Neuron (in vitro differentiated cells): ENCODE measurements at regions not wholly inside any gene's neighbourhood (a gene's known extent, or its start where the extent isn't known, plus 50 kb on each side); places are given as distances from the start of the nearest gene placed in this dataset.

ENCODE experiments used
- H2AFZ ChIP-seq: one replicate; pipeline ENCODE4 v1.6.1; 2013; ENCODE audit warnings: low read depth, mild to moderate bottlenecking, inconsistent platforms, low read length, moderate library complexity
- H3K27me3 ChIP-seq: one replicate; pipeline ENCODE4 v1.6.1; 2013; ENCODE audit warnings: low read length; ENCODE audit not compliant: insufficient read depth
- H3K36me3 ChIP-seq: one replicate; pipeline ENCODE4 v1.6.1; 2013; ENCODE audit warnings: low read length; ENCODE audit not compliant: insufficient read depth
- H3K4me1 ChIP-seq: one replicate; pipeline ENCODE4 v1.6.1; 2013; ENCODE audit warnings: low read length; ENCODE audit not compliant: insufficient read depth
- H3K4me3 ChIP-seq: 2 replicates; pipeline ENCODE4 v1.5.1; 2013; ENCODE audit warnings: mild to moderate bottlenecking, low read length, moderate library complexity
- H3K9me3 ChIP-seq: one replicate; pipeline ENCODE4 v1.6.1; 2013; ENCODE audit warnings: low read length

- Histone ChIP-seq H3K36me3 (no peaks in the 10 kb centered on the region), H3K4me3 (no peak overlapping the region), H3K27me3 (peaks cover 47% of the 10 kb centered on the region)
Observed at GRCh38 chr12:53844994-53845844, 93.4 kb upstream of the HOXC13 start.

GRCh38 chr12:53845932-53846331 is 92.7 kb upstream of the HOXC13 start:
- no peaks in the 10 kb centered on the region for H3K36me3 ChIP-seq
- peaks cover 42% of the 10 kb centered on the region for H3K27me3 ChIP-seq
- H2AFZ ChIP-seq: no peak overlapping the region
- no peaks in the 10 kb centered on the region for H3K4me1 ChIP-seq
- no peak overlapping the region for H3K4me3 ChIP-seq
- no peaks in the 10 kb centered on the region for H3K9me3 ChIP-seq

More at GRCh38 chr12:53844994-53845844, 93.4 kb upstream of the HOXC13 start:
- Histone ChIP-seq H3K9me3 (no peaks in the 10 kb centered on the region), H3K4me1 (no peaks in the 10 kb centered on the region), H2AFZ (no peak overlapping the region)

GRCh38 chr12:53849113-53849512 is 89.5 kb upstream of the HOXC13 start:
- Histone ChIP-seq H3K27me3 (peaks cover 32% of the 10 kb centered on the region), H2AFZ (no peak overlapping the region), H3K4me3 (no peak overlapping the region), H3K9me3 (no peaks in the 10 kb centered on the region), H3K36me3 (no peaks in the 10 kb centered on the region), H3K4me1 (no peaks in the 10 kb centered on the region)

GRCh38 chr12:53849656-53850055 is 89.0 kb upstream of the HOXC13 start:
- Histone ChIP-seq H3K4me3 (no peak overlapping the region), H3K9me3 (no peaks in the 10 kb centered on the region), H3K27me3 (peaks cover 27% of the 10 kb centered on the region), H3K4me1 (no peaks in the 10 kb centered on the region), H3K36me3 (no peaks in the 10 kb centered on the region), H2AFZ (no peak overlapping the region)

GRCh38 chr12:53852061-53852460 is 86.6 kb upstream of the HOXC13 start:
- Histone ChIP-seq H3K4me1 (no peaks in the 10 kb centered on the region), H2AFZ (no peak overlapping the region), H3K4me3 (no peak overlapping the region), H3K36me3 (no peaks in the 10 kb centered on the region), H3K27me3 (peaks cover 17% of the 10 kb centered on the region), H3K9me3 (no peaks in the 10 kb centered on the region)

GRCh38 chr12:53852992-53853391 is 85.6 kb upstream of the HOXC13 start:
- Histone ChIP-seq H2AFZ (no peak overlapping the region), H3K9me3 (no peaks in the 10 kb centered on the region), H3K4me1 (no peaks in the 10 kb centered on the region), H3K36me3 (no peaks in the 10 kb centered on the region), H3K27me3 (peaks cover 17% of the 10 kb centered on the region), H3K4me3 (no peak overlapping the region)

GRCh38 chr12:53854701-53855316 is 83.8 kb upstream of the HOXC13 start:
- H3K4me1 ChIP-seq: no peaks in the 10 kb centered on the region
- H3K27me3 ChIP-seq: peaks cover 4% of the 10 kb centered on the region
- H3K4me3 ChIP-seq: no peak overlapping the region
- H3K9me3 ChIP-seq: no peaks in the 10 kb centered on the region
- H3K36me3 ChIP-seq: no peaks in the 10 kb centered on the region
- H2AFZ ChIP-seq: no peak overlapping the region

GRCh38 chr12:53856132-53856531 is 82.5 kb upstream of the HOXC13 start:
- no peaks in the 10 kb centered on the region for H3K36me3 ChIP-seq
- H3K4me1 ChIP-seq: no peaks in the 10 kb centered on the region
- H3K9me3 ChIP-seq: no peaks in the 10 kb centered on the region
- H3K27me3 ChIP-seq: peaks cover 4% of the 10 kb centered on the region
- H2AFZ ChIP-seq: no peak overlapping the region
- H3K4me3 ChIP-seq: no peak overlapping the region

- H3K4me3 ChIP-seq: no peak overlapping the region
- H3K27me3 ChIP-seq: peaks cover 4% of the 10 kb centered on the region
- no peak overlapping the region for H2AFZ ChIP-seq
- no peaks in the 10 kb centered on the region for H3K9me3 ChIP-seq
- no peaks in the 10 kb centered on the region for H3K4me1 ChIP-seq
- H3K36me3 ChIP-seq: no peaks in the 10 kb centered on the region
Observed at GRCh38 chr12:53857666-53858065, 81.0 kb upstream of the HOXC13 start.

GRCh38 chr12:53860426-53861345 is 77.9 kb upstream of the HOXC13 start:
- H3K4me1 ChIP-seq: no peaks in the 10 kb centered on the region
- H3K27me3 ChIP-seq: peaks cover 9% of the 10 kb centered on the region
- no peak overlapping the region for H3K4me3 ChIP-seq
- no peaks in the 10 kb centered on the region for H3K9me3 ChIP-seq
- no peaks in the 10 kb centered on the region for H3K36me3 ChIP-seq
- no peak overlapping the region for H2AFZ ChIP-seq

GRCh38 chr12:53862206-53862605 is 76.4 kb upstream of the HOXC13 start:
- Histone ChIP-seq H3K4me1 (no peaks in the 10 kb centered on the region), H3K9me3 (no peaks in the 10 kb centered on the region), H3K4me3 (no peak overlapping the region), H2AFZ (no peak overlapping the region), H3K27me3 (peaks cover 9% of the 10 kb centered on the region), H3K36me3 (no peaks in the 10 kb centered on the region)

GRCh38 chr12:53862831-53863230 is 75.8 kb upstream of the HOXC13 start:
- Histone ChIP-seq H3K27me3 (peaks cover 9% of the 10 kb centered on the region), H3K36me3 (no peaks in the 10 kb centered on the region), H3K4me3 (no peak overlapping the region), H3K9me3 (no peaks in the 10 kb centered on the region), H2AFZ (no peak overlapping the region), H3K4me1 (no peaks in the 10 kb centered on the region)

- H3K4me3 ChIP-seq: no peak overlapping the region
- no peaks in the 10 kb centered on the region for H3K9me3 ChIP-seq
- peaks cover 4% of the 10 kb centered on the region for H3K27me3 ChIP-seq
- H2AFZ ChIP-seq: no peak overlapping the region
- no peaks in the 10 kb centered on the region for H3K4me1 ChIP-seq
- H3K36me3 ChIP-seq: no peaks in the 10 kb centered on the region
Observed at GRCh38 chr12:53866727-53867126, 71.9 kb upstream of the HOXC13 start.
